Right lobe of liver (tissue), 4 donors: ENCODE measurements at regions not wholly inside any gene's neighbourhood (a gene's known extent, or its start where the extent isn't known, plus 50 kb on each side); places are given as distances from the start of the nearest gene placed in this dataset.
"Not testable (repeated sequence)": the region's sequence is repeated elsewhere in the genome, so short reads cannot be mapped to it uniquely, and the experiment has no call there.

Experiments used
- CTCF ChIP-seq, 4 donors: fragments of 200-600 bp in 3 of 4; fragments of 450-650 bp in 1 of 4; IDR thresholded peaks; one replicate each; pipeline versions ENCODE4 v1.5.1 to v1.8.0; 2016 to 2022; ENCODE audit warnings: antibody characterized with exemption in 4 of 4, mild to moderate bottlenecking in 2 of 4
- POLR2A ChIP-seq: fragments of 450-650 bp; IDR thresholded peaks from one replicate; pipeline ENCODE4 v1.6.1; 2017; ENCODE audit warnings: antibody characterized with exemption, mild to moderate bottlenecking
- donor health status: DM: no; HTN: no; CAD: no.
- donor health status: DM: no; HTN: no; CAD: no.
- donor health status: DM: no; HTN: yes; CAD: no.

- not testable (repeated sequence) for TF ChIP-seq CTCF (IDR thresholded peaks at IDR 0.05); POLR2A
These were observed 429.5 kb upstream of the ZNF804A start for GRCh38 chr2:184168823-184169222.
